Dedifferentiated amniotic fluid mesenchymal stem cell (primary cell): ENCODE measurements at regions not wholly inside any gene's neighbourhood (a gene's known extent, or its start where the extent isn't known, plus 50 kb on each side); places are given as distances from the start of the nearest gene placed in this dataset.
A peak's percentile ranks its signal among the peaks of the same experiment; 100 is the strongest.
"Not testable (repeated sequence)": the region's sequence is repeated elsewhere in the genome, so short reads cannot be mapped to it uniquely, and the experiment has no call there.

Experiments
- DNase-seq: peaks from one replicate; pipeline ENCODE4 v3.0.0-alpha.2; 2016; ENCODE audit errors: extremely low spot score

DNA sequence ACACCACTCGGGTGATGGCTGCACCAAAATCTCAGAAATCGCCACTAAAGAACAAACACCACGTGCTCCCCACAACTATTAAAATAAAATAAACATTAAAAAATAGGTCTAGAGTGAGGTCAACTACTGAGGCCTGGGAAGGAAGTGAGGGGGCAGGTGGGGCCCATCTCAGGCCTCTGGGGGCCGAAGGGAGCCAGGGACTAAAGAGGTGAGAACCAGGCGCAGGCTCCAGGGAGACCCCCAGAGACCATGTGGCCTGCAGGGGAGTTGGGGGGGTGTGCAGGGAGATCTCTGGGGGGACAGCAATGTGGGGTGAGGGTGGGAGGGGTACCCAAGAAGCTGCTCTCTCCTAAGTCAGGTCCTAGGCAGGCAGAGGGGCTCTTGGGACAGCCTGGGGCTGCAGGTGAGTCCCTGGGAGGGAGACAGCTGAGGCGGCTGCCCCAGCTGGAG lies 111.3 kb upstream of the SMURF2 start:
- no peak for DNase-seq

GRCh38 chr17:64772845-64773299 lies 110.8 kb upstream of the SMURF2 start:
- DNase-seq: no peak

- no peak for DNase-seq
Measured at GRCh38 chr17:64771980-64772844, 110.1 kb upstream of the SMURF2 start.

DNA sequence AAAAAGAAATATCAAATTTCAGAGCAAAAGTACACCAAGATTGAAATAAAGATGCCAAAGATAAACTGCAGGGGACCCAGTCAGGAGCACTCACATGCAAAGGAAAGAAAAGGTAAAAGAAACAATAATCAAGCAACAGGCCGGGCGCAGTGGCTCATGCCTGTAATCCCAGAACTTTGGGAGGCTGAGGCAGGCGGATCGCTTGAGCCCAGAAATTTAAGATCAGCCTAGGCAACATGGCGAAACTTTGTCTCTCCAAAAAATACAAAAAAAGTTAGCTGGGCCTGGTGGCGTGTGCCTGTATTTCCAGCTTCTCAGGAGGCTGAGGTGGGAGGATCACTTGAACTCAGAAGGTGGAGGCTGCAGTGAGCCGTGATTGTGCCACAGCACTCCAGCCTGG lies 107.6 kb upstream of the SMURF2 start:
- DNase-seq: no peak

DNA sequence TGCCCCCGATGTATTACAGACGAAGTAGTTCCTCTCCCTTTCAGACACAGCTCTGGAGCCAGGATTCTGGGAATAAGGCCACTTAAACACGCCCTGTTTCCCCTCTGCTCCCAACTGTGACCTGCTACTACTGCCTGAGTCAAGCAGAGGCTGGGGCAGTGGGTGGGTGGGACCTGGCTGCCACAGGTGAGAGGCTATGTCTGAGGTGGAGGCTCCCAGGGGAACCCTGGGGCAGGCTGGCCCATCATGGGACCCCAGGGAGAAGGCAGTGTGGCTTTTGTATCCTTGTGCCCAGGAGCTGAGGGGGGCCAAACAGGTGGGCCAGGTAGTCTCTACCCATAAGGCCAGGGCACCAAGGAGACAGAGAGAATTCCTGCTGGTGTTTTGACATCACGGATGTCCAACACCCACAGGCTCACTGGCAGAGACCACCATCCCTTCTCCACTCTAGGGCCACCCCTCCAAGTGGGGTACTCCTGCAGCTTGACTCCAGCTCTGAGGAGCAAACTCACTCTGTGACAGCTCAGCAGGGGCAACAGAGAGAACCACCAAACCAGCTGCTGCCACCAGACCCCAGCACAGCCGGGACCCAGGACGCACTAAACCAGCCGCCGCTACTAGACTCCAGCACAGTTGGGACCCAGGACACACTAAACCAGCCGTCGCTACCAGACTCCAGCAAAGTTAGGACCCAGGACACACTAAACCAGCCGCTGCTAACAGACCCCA lies 105.3 kb upstream of the SMURF2 start:
- no peak for DNase-seq

DNA sequence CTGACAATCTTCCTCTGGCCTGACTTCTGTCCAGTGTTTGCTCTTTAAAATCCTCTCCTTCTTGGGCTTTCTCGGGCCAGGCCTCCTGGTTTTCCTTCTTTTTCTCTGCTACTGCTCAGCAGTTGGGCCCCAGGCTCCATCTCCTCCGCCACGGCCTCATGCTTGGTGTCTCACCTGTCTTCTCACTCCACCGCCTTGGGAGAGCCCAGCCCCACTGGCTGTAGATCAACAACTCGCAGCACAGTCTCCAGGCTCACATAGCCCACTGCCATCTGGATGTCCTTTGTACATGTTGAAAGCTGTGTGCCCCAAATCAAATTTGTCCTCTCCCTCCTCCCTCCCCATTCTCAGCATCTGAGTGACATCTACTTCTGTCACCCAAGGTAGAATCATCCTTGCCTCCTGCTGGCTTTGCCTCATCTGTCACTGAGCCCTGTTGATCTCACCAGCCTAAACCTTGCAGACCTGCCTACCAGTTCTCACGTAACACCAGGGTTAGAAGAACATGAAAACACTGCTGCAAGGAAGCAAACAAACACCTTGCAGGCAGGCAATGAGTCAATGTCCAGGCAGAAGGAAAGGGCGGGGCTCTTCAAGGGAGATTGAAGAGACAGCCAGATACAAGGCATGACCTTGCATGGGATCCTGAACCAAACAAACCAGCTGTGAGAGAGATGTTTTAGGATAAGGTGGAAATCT lies 103.2 kb upstream of the SMURF2 start:
- DNase-seq: no peak

DNA sequence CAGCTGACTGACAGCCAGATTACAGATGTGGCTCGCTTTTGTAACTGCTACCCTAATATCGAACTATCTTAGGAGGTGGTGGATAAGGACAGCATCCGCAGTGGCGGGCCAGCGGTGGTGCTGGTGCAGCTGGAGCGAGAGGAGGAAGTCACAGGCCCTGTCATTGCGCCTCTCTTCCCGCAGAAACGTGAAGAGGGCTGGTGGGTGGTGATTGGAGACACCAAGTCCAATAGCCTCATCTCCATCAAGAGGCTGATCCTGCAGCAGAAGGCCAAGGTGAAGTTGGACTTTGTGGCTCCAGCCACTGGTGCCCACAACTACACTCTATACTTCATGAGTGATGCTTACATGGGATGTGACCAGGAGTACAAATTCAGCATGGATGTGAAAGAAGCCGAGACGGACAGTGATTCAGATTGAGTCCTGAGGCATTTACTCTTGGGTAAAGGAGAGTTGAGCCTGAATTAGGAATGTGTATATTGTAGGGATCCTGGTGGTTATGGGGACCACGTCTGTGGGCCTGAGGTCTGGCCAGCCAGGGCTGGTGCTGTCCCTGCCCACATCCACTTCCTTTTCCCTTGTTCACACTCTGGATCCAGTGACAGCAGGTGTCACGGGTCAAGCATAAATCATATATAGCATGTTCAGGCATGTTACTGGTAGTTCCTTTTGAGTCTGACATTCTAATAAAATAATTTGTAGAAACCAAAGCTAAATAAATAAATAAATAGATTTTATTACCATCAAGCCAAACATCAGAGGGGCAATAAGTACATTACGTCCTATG lies 89.0 kb upstream of the SMURF2 start:
- DNase-seq: no peak

GRCh38 chr17:64750478-64750877 lies 88.4 kb upstream of the SMURF2 start:
- no peak for DNase-seq

- no peak for DNase-seq
Measured at GRCh38 chr17:64749306-64749705, 87.2 kb upstream of the SMURF2 start.

DNA sequence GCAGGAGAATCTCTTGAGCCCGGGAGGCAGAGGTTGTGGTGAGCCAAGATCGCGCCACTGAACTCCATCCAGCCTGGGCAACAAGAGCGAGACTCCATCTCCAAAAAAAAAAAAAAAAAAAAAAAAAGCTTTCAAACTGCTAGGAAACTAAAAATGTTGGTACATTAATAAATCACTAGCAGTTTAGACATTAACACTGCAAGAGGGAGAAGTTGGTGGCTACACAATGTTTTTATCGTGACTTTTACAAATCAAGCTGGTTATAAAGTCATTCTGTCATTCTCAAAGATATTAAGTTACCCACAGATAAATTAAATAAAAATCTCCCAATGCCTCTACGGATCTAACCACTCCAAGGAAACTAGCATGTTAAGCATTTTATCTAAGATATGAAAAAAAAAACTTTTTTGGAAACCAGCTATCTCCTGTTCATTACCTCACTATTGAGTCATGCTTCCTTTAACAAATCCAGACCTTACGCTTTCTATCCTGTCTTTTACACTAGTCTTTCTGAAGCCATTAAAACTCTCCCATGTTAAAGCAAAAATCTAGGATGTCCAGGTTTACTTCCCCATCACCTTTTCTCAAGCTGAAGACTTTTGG lies 85.9 kb upstream of the SMURF2 start:
- peak; percentile 62 for DNase-seq

DNA sequence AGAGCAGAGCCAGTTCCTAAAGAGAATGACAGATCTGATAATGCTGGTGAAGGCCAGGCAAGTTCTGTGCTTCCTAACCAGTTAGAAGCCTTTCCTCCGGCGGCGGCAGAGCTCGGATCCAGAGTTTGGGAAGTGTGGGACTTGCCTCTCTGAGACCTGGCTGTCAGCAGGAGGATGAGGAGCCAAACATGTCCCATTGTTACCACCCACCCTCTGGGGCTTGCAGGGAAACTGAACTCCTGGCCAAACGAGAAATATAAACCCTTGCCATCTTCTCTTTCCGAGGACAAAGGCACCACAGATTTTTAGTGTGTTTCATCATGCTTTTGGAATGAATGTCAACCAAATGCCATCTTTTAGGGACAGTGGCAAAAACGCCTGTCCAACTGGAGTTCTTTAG lies 80.2 kb upstream of the SMURF2 start:
- peak; percentile 25 for DNase-seq

DNA sequence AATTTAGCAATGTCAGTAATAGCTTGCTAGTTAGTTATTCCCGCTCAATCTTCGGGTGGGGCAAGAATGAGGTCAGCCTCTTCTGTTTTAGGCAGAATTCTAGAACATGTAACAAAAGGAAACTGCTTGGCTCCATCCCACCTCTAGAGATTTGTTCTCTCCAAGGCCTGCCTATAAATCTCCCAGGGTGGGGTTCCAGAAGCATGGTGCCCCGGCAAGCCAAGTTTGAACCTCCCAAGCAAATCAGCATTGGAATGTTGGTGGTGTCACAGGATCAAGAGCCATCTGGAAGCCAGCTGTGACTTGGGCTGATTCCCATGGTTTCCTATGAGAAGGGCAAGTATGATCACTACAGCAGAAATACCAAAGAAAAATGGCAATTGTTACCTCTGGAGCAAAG lies 79.8 kb upstream of the SMURF2 start:
- DNase-seq: peak; percentile 68

GRCh38 chr17:64741038-64741641 lies 79.0 kb upstream of the SMURF2 start:
- peak; percentile 36 for DNase-seq

GRCh38 chr17:64739316-64740058 lies 77.4 kb upstream of the SMURF2 start:
- no peak for DNase-seq

GRCh38 chr17:64736804-64737492 lies 74.8 kb upstream of the SMURF2 start:
- peak; percentile 29 for DNase-seq

DNA sequence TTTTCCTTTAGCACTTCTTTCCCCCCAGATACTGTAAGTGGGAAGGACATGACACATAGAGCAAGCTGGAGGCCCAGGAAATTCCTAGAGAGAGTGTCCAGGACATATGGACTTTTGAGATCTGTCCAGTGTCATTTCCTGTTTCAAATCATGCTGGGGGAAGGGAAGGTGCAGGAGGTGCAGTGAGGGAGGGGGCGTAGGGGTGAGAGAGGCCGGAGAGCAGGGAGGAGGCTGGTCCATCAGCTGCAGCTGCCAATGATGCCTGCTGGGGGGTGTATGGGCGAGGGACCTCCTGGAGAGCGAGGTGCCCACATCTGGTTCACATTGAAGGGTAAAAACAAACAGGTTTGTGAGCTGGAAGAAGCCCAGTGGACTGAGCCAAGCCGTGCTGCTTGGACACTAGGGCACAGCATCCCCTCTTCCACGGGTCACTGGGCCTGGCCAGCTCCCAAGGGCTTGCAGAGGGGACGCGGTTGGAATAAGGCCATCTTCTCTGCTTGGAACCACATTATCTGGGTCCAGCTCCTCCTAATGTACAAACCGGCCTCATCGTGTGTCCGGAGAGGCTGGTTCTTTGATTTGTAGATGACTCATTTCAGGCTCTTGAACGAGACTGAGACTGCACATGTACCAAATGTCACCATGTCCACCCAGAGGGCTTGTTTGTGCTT lies 70.4 kb upstream of the SMURF2 start:
- DNase-seq: peak; percentile 50

DNA sequence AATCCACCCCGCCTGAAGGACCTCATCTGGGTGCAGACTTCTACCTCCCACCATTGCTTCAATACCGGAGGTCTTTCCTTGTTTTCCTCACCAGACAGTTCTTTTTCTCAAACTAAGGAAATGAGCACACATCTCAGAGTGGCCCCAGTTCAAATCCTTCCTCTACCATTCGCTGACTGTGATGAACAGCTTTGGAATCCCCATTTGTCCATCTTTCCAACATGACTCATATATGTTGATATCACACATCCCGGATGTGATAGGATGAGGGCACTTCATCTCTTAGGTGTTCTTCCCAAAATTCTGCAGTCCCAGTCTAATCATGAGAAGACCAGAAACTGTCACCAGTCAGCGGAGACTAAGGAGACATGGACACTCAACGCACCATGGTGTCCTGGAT lies 67.9 kb upstream of the SMURF2 start:
- DNase-seq: not testable (repeated sequence)

DNA sequence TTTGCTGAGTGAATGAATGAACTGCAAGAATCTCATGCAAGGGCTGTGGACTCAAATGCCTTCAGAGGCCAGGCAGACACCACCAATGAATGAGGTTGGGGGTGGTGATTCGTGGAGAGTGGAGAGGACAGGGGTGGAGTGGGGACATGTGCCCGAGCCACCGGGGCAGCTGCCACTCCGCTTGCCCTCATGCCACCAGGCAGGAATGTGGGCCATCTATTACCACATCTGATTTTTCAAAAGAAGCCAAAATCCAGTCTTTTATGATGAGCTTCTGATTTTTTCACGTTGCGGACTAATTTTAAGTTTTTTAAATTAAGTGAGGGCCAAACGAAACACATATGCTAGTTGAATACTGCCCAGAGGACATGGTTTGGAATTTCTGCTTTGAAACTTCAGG lies 67.1 kb upstream of the SMURF2 start:
- no peak for DNase-seq
